ENCODE measurements at regions not wholly inside any gene's neighbourhood (a gene's known extent, or its start where the extent isn't known, plus 50 kb on each side); places are given as distances from the start of the nearest gene placed in this dataset.

DNA sequence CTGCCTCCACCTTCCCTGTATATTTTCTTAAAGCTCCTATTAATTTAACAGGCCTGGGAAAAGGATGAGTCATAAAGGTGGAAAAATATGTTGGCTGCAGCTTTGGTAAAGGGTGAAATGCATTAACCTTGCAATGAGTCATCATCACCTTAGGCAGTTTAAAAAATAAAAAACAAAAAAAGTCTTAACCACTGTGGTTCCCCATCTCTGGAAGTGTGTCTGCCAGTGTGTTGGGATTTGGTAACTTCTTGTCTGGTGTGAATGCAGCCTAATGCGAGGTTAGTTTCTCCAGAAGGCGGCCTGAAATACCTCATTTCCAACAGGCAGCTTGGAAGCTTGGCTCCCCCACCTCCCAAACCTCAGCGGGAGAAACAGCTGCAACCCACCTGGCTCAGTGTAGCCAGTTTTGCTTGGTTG is 265.3 kb upstream of the GAS1 start:
- TF ChIP-seq TCF12 (IDR thresholded peaks at IDR 0.05; ENCODE audit: low read depth, low read length), result peak; percentile 88; the same call in 1 of the 2 replicates
- no peak for TF ChIP-seq JUN (IDR thresholded peaks at IDR 0.05; ENCODE audit: low read depth, low read length)
- TF ChIP-seq MAFK (IDR thresholded peaks at IDR 0.05; ENCODE audit: low read depth, low read length), result no peak
- TF ChIP-seq EZH2 (IDR thresholded peaks at IDR 0.05; ENCODE audit: low read depth, low read length, severe bottlenecking), result no peak
- no peak for TF ChIP-seq HDAC2 (IDR thresholded peaks at IDR 0.05; ENCODE audit: borderline replicate concordance in 1 of 2, low read depth in 2 of 2, low read length in 2 of 2)
- TF ChIP-seq, protein P1, sequence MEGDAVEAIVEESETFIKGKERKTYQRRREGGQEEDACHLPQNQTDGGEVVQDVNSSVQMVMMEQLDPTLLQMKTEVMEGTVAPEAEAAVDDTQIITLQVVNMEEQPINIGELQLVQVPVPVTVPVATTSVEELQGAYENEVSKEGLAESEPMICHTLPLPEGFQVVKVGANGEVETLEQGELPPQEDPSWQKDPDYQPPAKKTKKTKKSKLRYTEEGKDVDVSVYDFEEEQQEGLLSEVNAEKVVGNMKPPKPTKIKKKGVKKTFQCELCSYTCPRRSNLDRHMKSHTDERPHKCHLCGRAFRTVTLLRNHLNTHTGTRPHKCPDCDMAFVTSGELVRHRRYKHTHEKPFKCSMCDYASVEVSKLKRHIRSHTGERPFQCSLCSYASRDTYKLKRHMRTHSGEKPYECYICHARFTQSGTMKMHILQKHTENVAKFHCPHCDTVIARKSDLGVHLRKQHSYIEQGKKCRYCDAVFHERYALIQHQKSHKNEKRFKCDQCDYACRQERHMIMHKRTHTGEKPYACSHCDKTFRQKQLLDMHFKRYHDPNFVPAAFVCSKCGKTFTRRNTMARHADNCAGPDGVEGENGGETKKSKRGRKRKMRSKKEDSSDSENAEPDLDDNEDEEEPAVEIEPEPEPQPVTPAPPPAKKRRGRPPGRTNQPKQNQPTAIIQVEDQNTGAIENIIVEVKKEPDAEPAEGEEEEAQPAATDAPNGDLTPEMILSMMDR (IDR thresholded peaks at IDR 0.05; ENCODE audit: control extremely low read depth in 1 of 3, insufficient read depth in 1 of 3, low read depth in 1 of 3, low read length in 3 of 3), result no peak
- no peak for TF ChIP-seq YY1 (IDR thresholded peaks at IDR 0.05; ENCODE audit: low read depth, low read length)
- no peak for TF ChIP-seq POLR2A (IDR thresholded peaks at IDR 0.05; ENCODE audit: control extremely low read depth in 1 of 2, low read depth in 2 of 2, low read length in 2 of 2)
- TF ChIP-seq FOSL1 (IDR thresholded peaks at IDR 0.05; ENCODE audit: insufficient read depth, low read depth, low read length), result no peak
- no peak for TF ChIP-seq SIN3A (conservative IDR thresholded peaks at IDR 0.05 in 1 of 2, IDR thresholded peaks at IDR 0.05 in 1 of 2; ENCODE audit: low read depth in 1 of 2, low read length in 2 of 2)
